IPS-18c (cell line): ENCODE measurements at regions not wholly inside any gene's neighbourhood (a gene's known extent, or its start where the extent isn't known, plus 50 kb on each side); places are given as distances from the start of the nearest gene placed in this dataset.

Source experiments
- H3K4me3 ChIP-seq: 2 replicates; pipeline ENCODE4 v1.7.0; 2013; ENCODE audit warnings: low read depth, mild to moderate bottlenecking, low read length, moderate library complexity; ENCODE audit not compliant: insufficient read depth
- H3K9me3 ChIP-seq: one replicate; pipeline ENCODE4 v1.6.1; 2013; ENCODE audit warnings: mild to moderate bottlenecking, low read length, moderate library complexity; ENCODE audit not compliant: control insufficient read depth, insufficient read depth

- Histone ChIP-seq H3K4me3 (no peak overlapping the region), H3K9me3 (no peaks in the 10 kb centered on the region)
Observed at GRCh38 chr12:62207248-62207647, 53.0 kb upstream of the USP15 start.
